ENCODE measurements at regions not wholly inside any gene's neighbourhood (a gene's known extent, or its start where the extent isn't known, plus 50 kb on each side); places are given as distances from the start of the nearest gene placed in this dataset.

- DNase-seq (ENCODE audit: low spot score): peak; percentile 13
These were observed 512.2 kb downstream of the ZNF608 start for GRCh38 chr5:124234022-124234769.

GRCh38 chr5:124232515-124232914 lies 513.9 kb downstream of the ZNF608 start:
- peak; percentile 40 for DNase-seq (ENCODE audit: low spot score)

- DNase-seq (ENCODE audit: low spot score): no peak
These were observed 514.6 kb downstream of the ZNF608 start for GRCh38 chr5:124231802-124232201.

GRCh38 chr5:124231230-124231629 lies 515.2 kb downstream of the ZNF608 start:
- DNase-seq (ENCODE audit: low spot score): no peak

GRCh38 chr5:124230456-124230855 lies 516.0 kb downstream of the ZNF608 start:
- no peak for DNase-seq (ENCODE audit: low spot score)

GRCh38 chr5:124229352-124229751 lies 517.1 kb downstream of the ZNF608 start:
- DNase-seq (ENCODE audit: low spot score): no peak

GRCh38 chr5:124227914-124228313 lies 518.5 kb downstream of the ZNF608 start:
- no peak for DNase-seq (ENCODE audit: low spot score)

- DNase-seq (ENCODE audit: low spot score): no peak
These were observed 526.0 kb downstream of the ZNF608 start for GRCh38 chr5:124220418-124220817.

GRCh38 chr5:124212934-124213333 lies 533.5 kb downstream of the ZNF608 start:
- no peak for DNase-seq (ENCODE audit: low spot score)

GRCh38 chr5:124210111-124210910 lies 536.1 kb downstream of the ZNF608 start:
- no peak for DNase-seq (ENCODE audit: low spot score)

GRCh38 chr5:124207118-124207517 lies 539.3 kb downstream of the ZNF608 start:
- DNase-seq (ENCODE audit: low spot score): no peak

GRCh38 chr5:124206540-124206939 lies 539.9 kb downstream of the ZNF608 start:
- DNase-seq (ENCODE audit: low spot score): no peak

GRCh38 chr5:124203303-124203702 lies 543.1 kb downstream of the ZNF608 start:
- no peak for DNase-seq (ENCODE audit: low spot score)

- no peak for DNase-seq (ENCODE audit: low spot score)
These were observed 546.1 kb downstream of the ZNF608 start for GRCh38 chr5:124200381-124200780.

- no peak for DNase-seq (ENCODE audit: low spot score)
These were observed 546.5 kb downstream of the ZNF608 start for GRCh38 chr5:124199893-124200292.

GRCh38 chr5:124195411-124195810 lies 551.0 kb downstream of the ZNF608 start:
- no peak for DNase-seq (ENCODE audit: low spot score)

GRCh38 chr5:124194282-124194681 lies 552.2 kb downstream of the ZNF608 start:
- DNase-seq (ENCODE audit: low spot score): peak; percentile 11

GRCh38 chr5:124193371-124193789 lies 553.1 kb downstream of the ZNF608 start:
- DNase-seq (ENCODE audit: low spot score): peak; percentile 41

- DNase-seq (ENCODE audit: low spot score): no peak
These were observed 553.7 kb downstream of the ZNF608 start for GRCh38 chr5:124192716-124193115.

GRCh38 chr5:124185716-124186115 lies 560.7 kb downstream of the ZNF608 start:
- no peak for DNase-seq (ENCODE audit: low spot score)

- no peak for DNase-seq (ENCODE audit: low spot score)
These were observed 564.3 kb downstream of the ZNF608 start for GRCh38 chr5:124182133-124182532.

GRCh38 chr5:124180875-124181461 lies 565.5 kb downstream of the ZNF608 start:
- no peak for DNase-seq (ENCODE audit: low spot score)

GRCh38 chr5:124180299-124180874 lies 566.1 kb downstream of the ZNF608 start:
- DNase-seq (ENCODE audit: low spot score): no peak

Measured in Ammon's horn (tissue), 1 donor.